ENCODE measurements at regions not wholly inside any gene's neighbourhood (a gene's known extent, or its start where the extent isn't known, plus 50 kb on each side); places are given as distances from the start of the nearest gene placed in this dataset.

DNA sequence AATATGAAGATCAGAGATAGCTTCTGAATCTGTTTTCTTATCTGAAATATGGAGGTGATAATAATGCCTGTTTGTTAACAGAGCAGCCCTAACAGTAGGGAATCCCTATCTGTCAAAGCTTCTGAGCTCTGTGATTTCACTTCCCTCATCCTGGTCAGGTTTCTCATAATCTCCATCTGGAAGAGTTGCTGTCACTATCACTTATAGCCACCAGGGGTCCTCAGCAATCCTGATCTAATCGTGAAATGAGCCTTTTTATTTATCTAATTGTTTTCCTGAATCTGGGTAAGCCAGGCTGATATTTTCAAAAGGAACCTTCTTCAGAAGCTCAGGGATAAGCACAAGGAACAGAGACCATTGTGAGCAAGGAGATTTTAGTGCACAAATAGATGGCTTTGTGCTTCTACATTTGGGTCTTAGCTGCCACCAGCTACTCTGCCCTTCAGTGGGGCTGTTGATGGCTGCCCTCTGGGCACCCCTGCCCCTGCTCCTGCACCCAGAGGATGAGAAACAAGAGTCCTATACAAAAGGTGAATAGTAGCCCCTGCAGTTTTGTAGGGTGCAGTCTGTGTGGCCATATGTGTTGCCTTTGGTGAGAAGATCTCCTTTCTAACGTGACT lies 196.4 kb upstream of the RADX start:
- intact Hi-C loops (cut with DNase I): no loop called here
- Histone ChIP-seq H3K9ac (ENCODE audit: low read length in 3 of 3) (no peak overlapping the region), H3K4me3 (ENCODE audit: low read length in 3 of 3) (no peak overlapping the region), H3K27me3 (ENCODE audit: control insufficient read depth, insufficient read depth, low read length) (peaks cover 2% of the 10 kb centered on the region), H3K36me3 (ENCODE audit: control insufficient read depth in 2 of 3, insufficient read depth in 3 of 3, low read length in 3 of 3) (no peaks in the 10 kb centered on the region), H3K9me3 (ENCODE audit: control insufficient read depth in 2 of 3, insufficient read depth in 1 of 3, low read length in 3 of 3) (no peaks in the 10 kb centered on the region), H3K27ac (ENCODE audit: low read depth in 2 of 2, low read length in 2 of 2) (no peak overlapping the region), H3K4me1 (ENCODE audit: control insufficient read depth in 2 of 3, insufficient read depth in 2 of 3, low read depth in 1 of 3, low read length in 3 of 3) (no peaks in the 10 kb centered on the region)
- FAIRE-seq: peak; percentile 47
- TF ChIP-seq, protein P1, sequence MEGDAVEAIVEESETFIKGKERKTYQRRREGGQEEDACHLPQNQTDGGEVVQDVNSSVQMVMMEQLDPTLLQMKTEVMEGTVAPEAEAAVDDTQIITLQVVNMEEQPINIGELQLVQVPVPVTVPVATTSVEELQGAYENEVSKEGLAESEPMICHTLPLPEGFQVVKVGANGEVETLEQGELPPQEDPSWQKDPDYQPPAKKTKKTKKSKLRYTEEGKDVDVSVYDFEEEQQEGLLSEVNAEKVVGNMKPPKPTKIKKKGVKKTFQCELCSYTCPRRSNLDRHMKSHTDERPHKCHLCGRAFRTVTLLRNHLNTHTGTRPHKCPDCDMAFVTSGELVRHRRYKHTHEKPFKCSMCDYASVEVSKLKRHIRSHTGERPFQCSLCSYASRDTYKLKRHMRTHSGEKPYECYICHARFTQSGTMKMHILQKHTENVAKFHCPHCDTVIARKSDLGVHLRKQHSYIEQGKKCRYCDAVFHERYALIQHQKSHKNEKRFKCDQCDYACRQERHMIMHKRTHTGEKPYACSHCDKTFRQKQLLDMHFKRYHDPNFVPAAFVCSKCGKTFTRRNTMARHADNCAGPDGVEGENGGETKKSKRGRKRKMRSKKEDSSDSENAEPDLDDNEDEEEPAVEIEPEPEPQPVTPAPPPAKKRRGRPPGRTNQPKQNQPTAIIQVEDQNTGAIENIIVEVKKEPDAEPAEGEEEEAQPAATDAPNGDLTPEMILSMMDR (IDR thresholded peaks at IDR 0.05; ENCODE audit: borderline replicate concordance, extremely low read depth, insufficient read depth): peak; percentile 32
- DNase-seq: peak in 2 of 5 donors; percentile 27

GRCh38 chrX:106436691-106437090 lies 175.1 kb upstream of the RADX start:
- no peak overlapping the region for H3K27ac ChIP-seq (ENCODE audit: low read depth in 2 of 2, low read length in 2 of 2)
- H3K36me3 ChIP-seq (ENCODE audit: control insufficient read depth in 2 of 3, insufficient read depth in 3 of 3, low read length in 3 of 3): no peaks in the 10 kb centered on the region
- intact Hi-C loops (cut with DNase I): no loop called here
- H3K27me3 ChIP-seq (ENCODE audit: control insufficient read depth, insufficient read depth, low read length): peaks cover 2% of the 10 kb centered on the region
- no peak overlapping the region for H3K4me3 ChIP-seq (ENCODE audit: low read length in 3 of 3)
- DNase-seq: no peak
- H3K9me3 ChIP-seq (ENCODE audit: control insufficient read depth in 2 of 3, insufficient read depth in 1 of 3, low read length in 3 of 3): no peaks in the 10 kb centered on the region
- no peaks in the 10 kb centered on the region for H3K4me1 ChIP-seq (ENCODE audit: control insufficient read depth in 2 of 3, insufficient read depth in 2 of 3, low read depth in 1 of 3, low read length in 3 of 3)
- no peak for FAIRE-seq
- H3K9ac ChIP-seq (ENCODE audit: low read length in 3 of 3): no peak overlapping the region
- TF ChIP-seq, protein P1 (IDR thresholded peaks at IDR 0.05; ENCODE audit: borderline replicate concordance, extremely low read depth, insufficient read depth): no peak

GRCh38 chrX:106437407-106437806 lies 174.4 kb upstream of the RADX start:
- TF ChIP-seq, protein P1 (IDR thresholded peaks at IDR 0.05; ENCODE audit: borderline replicate concordance, extremely low read depth, insufficient read depth): no peak
- peak in 2 of 5 donors; percentile 6 to 15 for DNase-seq
- Histone ChIP-seq H3K4me3 (ENCODE audit: low read length in 3 of 3) (no peak overlapping the region), H3K9me3 (ENCODE audit: control insufficient read depth in 2 of 3, insufficient read depth in 1 of 3, low read length in 3 of 3) (no peaks in the 10 kb centered on the region), H3K9ac (ENCODE audit: low read length in 3 of 3) (no peak overlapping the region), H3K27ac (ENCODE audit: low read depth in 2 of 2, low read length in 2 of 2) (no peak overlapping the region), H3K36me3 (ENCODE audit: control insufficient read depth in 2 of 3, insufficient read depth in 3 of 3, low read length in 3 of 3) (no peaks in the 10 kb centered on the region), H3K4me1 (ENCODE audit: control insufficient read depth in 2 of 3, insufficient read depth in 2 of 3, low read depth in 1 of 3, low read length in 3 of 3) (no peaks in the 10 kb centered on the region), H3K27me3 (ENCODE audit: control insufficient read depth, insufficient read depth, low read length) (peaks cover 2% of the 10 kb centered on the region)
- intact Hi-C loops (cut with DNase I): no loop called here
- FAIRE-seq: no peak

DNA sequence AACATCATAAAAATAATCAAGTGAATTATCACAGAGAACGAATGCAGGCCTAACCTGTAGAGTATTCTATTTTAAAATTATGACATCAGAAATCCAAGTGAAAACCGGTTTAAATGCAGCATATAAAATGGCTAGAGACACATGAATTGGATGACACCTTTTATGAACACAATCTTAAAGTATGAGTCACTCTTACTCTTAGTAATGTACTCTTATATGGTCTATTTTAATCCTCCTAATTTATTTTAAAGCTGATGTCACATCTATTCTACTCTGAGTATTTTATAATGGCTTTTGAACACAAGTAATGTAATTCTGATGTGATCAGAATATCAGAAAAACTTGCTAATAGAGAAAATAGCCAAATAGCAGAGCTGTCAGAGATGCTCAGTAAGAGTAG lies 161.4 kb upstream of the RADX start:
- H3K4me1 ChIP-seq (ENCODE audit: control insufficient read depth in 2 of 3, insufficient read depth in 2 of 3, low read depth in 1 of 3, low read length in 3 of 3): no peaks in the 10 kb centered on the region
- H3K27me3 ChIP-seq (ENCODE audit: control insufficient read depth, insufficient read depth, low read length): no peaks in the 10 kb centered on the region
- DNase-seq (no peak), FAIRE-seq (no peak)
- intact Hi-C loops (cut with DNase I): no loop called here
- no peak overlapping the region for H3K9ac ChIP-seq (ENCODE audit: low read length in 3 of 3)
- TF ChIP-seq, protein P1 (IDR thresholded peaks at IDR 0.05; ENCODE audit: borderline replicate concordance, extremely low read depth, insufficient read depth): no peak
- no peak overlapping the region for H3K4me3 ChIP-seq (ENCODE audit: low read length in 3 of 3)
- H3K9me3 ChIP-seq (ENCODE audit: control insufficient read depth in 2 of 3, insufficient read depth in 1 of 3, low read length in 3 of 3): no peaks in the 10 kb centered on the region
- H3K36me3 ChIP-seq (ENCODE audit: control insufficient read depth in 2 of 3, insufficient read depth in 3 of 3, low read length in 3 of 3): no peaks in the 10 kb centered on the region
- H3K27ac ChIP-seq (ENCODE audit: low read depth in 2 of 2, low read length in 2 of 2): no peak overlapping the region

Data from kidney (tissue), 13 donors.